Suprapubic skin (tissue), 3 donors: ENCODE measurements at regions not wholly inside any gene's neighbourhood (a gene's known extent, or its start where the extent isn't known, plus 50 kb on each side); places are given as distances from the start of the nearest gene placed in this dataset.

Source experiments
- EP300 ChIP-seq: sonication (generic); formaldehyde crosslinking; IDR thresholded peaks from one replicate; pipeline ENCODE4 v1.6.1; 2017; ENCODE audit warnings: antibody characterized with exemption
- POLR2A ChIP-seq, 2 donors: fragments of 450-650 bp; IDR thresholded peaks; one replicate each; pipeline ENCODE4 v1.6.1; 2017; ENCODE audit warnings: antibody characterized with exemption in 2 of 2, mild to moderate bottlenecking in 2 of 2, moderate library complexity in 2 of 2
- TF ChIP-seq, protein P1 (sequence below), 2 donors: fragments of 200-600 bp in 1 of 2; fragments of 450-650 bp in 1 of 2; sonication (generic) in 1 of 2; IDR thresholded peaks; one replicate each; pipeline ENCODE4 v1.5.1; 2016 to 2019; ENCODE audit warnings: antibody characterized with exemption in 2 of 2, mild to moderate bottlenecking in 1 of 2, moderate library complexity in 1 of 2

GRCh38 chr1:218943371-218943770 lies 230.3 kb upstream of the LYPLAL1 start:
- TF ChIP-seq, protein P1, sequence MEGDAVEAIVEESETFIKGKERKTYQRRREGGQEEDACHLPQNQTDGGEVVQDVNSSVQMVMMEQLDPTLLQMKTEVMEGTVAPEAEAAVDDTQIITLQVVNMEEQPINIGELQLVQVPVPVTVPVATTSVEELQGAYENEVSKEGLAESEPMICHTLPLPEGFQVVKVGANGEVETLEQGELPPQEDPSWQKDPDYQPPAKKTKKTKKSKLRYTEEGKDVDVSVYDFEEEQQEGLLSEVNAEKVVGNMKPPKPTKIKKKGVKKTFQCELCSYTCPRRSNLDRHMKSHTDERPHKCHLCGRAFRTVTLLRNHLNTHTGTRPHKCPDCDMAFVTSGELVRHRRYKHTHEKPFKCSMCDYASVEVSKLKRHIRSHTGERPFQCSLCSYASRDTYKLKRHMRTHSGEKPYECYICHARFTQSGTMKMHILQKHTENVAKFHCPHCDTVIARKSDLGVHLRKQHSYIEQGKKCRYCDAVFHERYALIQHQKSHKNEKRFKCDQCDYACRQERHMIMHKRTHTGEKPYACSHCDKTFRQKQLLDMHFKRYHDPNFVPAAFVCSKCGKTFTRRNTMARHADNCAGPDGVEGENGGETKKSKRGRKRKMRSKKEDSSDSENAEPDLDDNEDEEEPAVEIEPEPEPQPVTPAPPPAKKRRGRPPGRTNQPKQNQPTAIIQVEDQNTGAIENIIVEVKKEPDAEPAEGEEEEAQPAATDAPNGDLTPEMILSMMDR (IDR thresholded peaks at IDR 0.05) = no peak
- no peak for TF ChIP-seq POLR2A (IDR thresholded peaks at IDR 0.05)
- TF ChIP-seq EP300 = no peak
